ENCODE measurements at regions not wholly inside any gene's neighbourhood (a gene's known extent, or its start where the extent isn't known, plus 50 kb on each side); places are given as distances from the start of the nearest gene placed in this dataset.

GRCh38 chr16:85403693-85404092 is 209.4 kb upstream of the GSE1 start:
- DNase-seq (ENCODE audit: low spot score): no peak

- no peak for DNase-seq (ENCODE audit: low spot score)
Observed at GRCh38 chr16:85412911-85413520, 200.1 kb upstream of the GSE1 start.

- no peak for DNase-seq (ENCODE audit: low spot score)
Observed at GRCh38 chr16:85413691-85414663, 199.1 kb upstream of the GSE1 start.

- no peak for DNase-seq (ENCODE audit: low spot score)
Observed at GRCh38 chr16:85415196-85416090, 197.7 kb upstream of the GSE1 start.

- peak; percentile 97 for DNase-seq (ENCODE audit: low spot score)
Observed at GRCh38 chr16:85416228-85417109, 196.7 kb upstream of the GSE1 start.

- DNase-seq (ENCODE audit: low spot score): no peak
Observed at GRCh38 chr16:85417156-85417860, 195.8 kb upstream of the GSE1 start.

- DNase-seq (ENCODE audit: low spot score): no peak
Observed at GRCh38 chr16:85418978-85419491, 194.1 kb upstream of the GSE1 start.

- no peak for DNase-seq (ENCODE audit: low spot score)
Observed at GRCh38 chr16:85419503-85420408, 193.4 kb upstream of the GSE1 start.

- DNase-seq (ENCODE audit: low spot score): peak; percentile 86
Observed at GRCh38 chr16:85420501-85421337, 192.4 kb upstream of the GSE1 start.

GRCh38 chr16:85421338-85422195 is 191.6 kb upstream of the GSE1 start:
- no peak for DNase-seq (ENCODE audit: low spot score)

GRCh38 chr16:85422196-85422631 is 190.9 kb upstream of the GSE1 start:
- peak; percentile 81 for DNase-seq (ENCODE audit: low spot score)

- peak; percentile 94 for DNase-seq (ENCODE audit: low spot score)
Observed at GRCh38 chr16:85422632-85423550, 190.2 kb upstream of the GSE1 start.

GRCh38 chr16:85423631-85424030 is 189.5 kb upstream of the GSE1 start:
- DNase-seq (ENCODE audit: low spot score): no peak

GRCh38 chr16:85424260-85425073 is 188.7 kb upstream of the GSE1 start:
- DNase-seq (ENCODE audit: low spot score): no peak

- no peak for DNase-seq (ENCODE audit: low spot score)
Observed at GRCh38 chr16:85425074-85425662, 188.0 kb upstream of the GSE1 start.

Data from HuH-7.5 (cell line).